WTC11 (cell line): ENCODE measurements at regions not wholly inside any gene's neighbourhood (a gene's known extent, or its start where the extent isn't known, plus 50 kb on each side); places are given as distances from the start of the nearest gene placed in this dataset.

Experiments
- ATAC-seq: fragments of 200-7000 bp; cut with Tn5 transposase; 2 replicates; pipeline ENCODE4 v1.10.0; 2021; ENCODE audit warnings: mild to moderate bottlenecking, moderate library complexity
- CTCF ChIA-PET: fragments of 300-600 bp; sonication (Branson Sonifier 250); formaldehyde crosslinking; loops from one replicate; lab custom pipeline; 2021; ENCODE audit warnings: antibody characterized with exemption; lab: Charles Lee
- POLR2A ChIA-PET: fragments of 350-600 bp; sonication (Branson Sonifier 250); formaldehyde crosslinking; loops from one replicate; lab custom pipeline; 2021; ENCODE audit warnings: antibody characterized with exemption; lab: Charles Lee
- DNase-seq: peaks from one replicate; pipeline ENCODE4 v3.0.0; 2021; ENCODE audit warnings: low spot score
- H3K27ac Mint-ChIP-seq: 2 replicates; pipeline ENCODE4 v1.8.0; 2021; ENCODE audit warnings: mixed read lengths
- H3K27me3 Mint-ChIP-seq: 2 replicates; pipeline ENCODE4 v1.8.0; 2021; ENCODE audit warnings: low read depth, mild to moderate bottlenecking, moderate library complexity, mixed read lengths
- H3K36me3 Mint-ChIP-seq: 2 replicates; pipeline ENCODE4 v1.8.0; 2021; ENCODE audit warnings: mixed read lengths
- H3K4me1 Mint-ChIP-seq: 2 replicates; pipeline ENCODE4 v1.8.0; 2022; ENCODE audit warnings: mixed read lengths
- H3K4me3 Mint-ChIP-seq: 2 replicates; pipeline ENCODE4 v1.8.0; 2021; ENCODE audit warnings: mild to moderate bottlenecking, moderate library complexity, mixed read lengths
- H3K9me3 Mint-ChIP-seq: 2 replicates; pipeline ENCODE4 v1.8.0; 2021; ENCODE audit warnings: mixed read lengths
- ATF3 ChIP-seq: sonication (generic); formaldehyde crosslinking; conservative IDR thresholded peaks from 2 replicates; pipeline ENCODE4 v1.8.1; 2022; ENCODE audit warnings: mild to moderate bottlenecking, missing genetic modification reagents
- ATF6 ChIP-seq: sonication (generic); formaldehyde crosslinking; IDR thresholded peaks from 2 replicates; pipeline ENCODE4 v1.8.1; 2023; ENCODE audit warnings: mild to moderate bottlenecking, missing genetic modification reagents
- CDX4 ChIP-seq: fragments of 250-450 bp; sonication (Bioruptor Pico); IDR thresholded peaks from 2 replicates; pipeline ENCODE4 v1.9.0; 2021; ENCODE audit warnings: moderate library complexity, mild to moderate bottlenecking, inconsistent platforms, borderline replicate concordance
- CREM ChIP-seq: sonication (generic); formaldehyde crosslinking; IDR thresholded peaks from 2 replicates; pipeline ENCODE4 v1.8.1; 2022; ENCODE audit warnings: mild to moderate bottlenecking, missing genetic modification reagents, moderate library complexity
- E2F4 ChIP-seq: sonication (generic); formaldehyde crosslinking; IDR thresholded peaks from 2 replicates; pipeline ENCODE4 v1.8.1; 2022; ENCODE audit warnings: low read depth, mild to moderate bottlenecking, moderate library complexity, missing genetic modification reagents, borderline replicate concordance
- E2F5 ChIP-seq: sonication (generic); formaldehyde crosslinking; IDR thresholded peaks from 2 replicates; pipeline ENCODE4 v1.8.1; 2022; ENCODE audit warnings: mild to moderate bottlenecking, moderate library complexity, missing genetic modification reagents
- ELF4 ChIP-seq: sonication (generic); formaldehyde crosslinking; IDR thresholded peaks from 2 replicates; pipeline ENCODE4 v1.8.1; 2022; ENCODE audit warnings: low read depth, mild to moderate bottlenecking, moderate library complexity, missing genetic modification reagents
- ETV6 ChIP-seq: sonication (generic); formaldehyde crosslinking; IDR thresholded peaks from 2 replicates; pipeline ENCODE4 v1.8.1; 2022; ENCODE audit warnings: mild to moderate bottlenecking, missing genetic modification reagents
- FOXJ3 ChIP-seq: sonication (generic); formaldehyde crosslinking; IDR thresholded peaks from 2 replicates; pipeline ENCODE4 v1.9.0; 2021; ENCODE audit warnings: missing genetic modification reagents, mild to moderate bottlenecking, borderline replicate concordance
- FOXP4 ChIP-seq: sonication (generic); formaldehyde crosslinking; IDR thresholded peaks from 2 replicates; pipeline ENCODE4 v1.8.0; 2022; ENCODE audit warnings: mild to moderate bottlenecking, missing genetic modification reagents
- GRHL2 ChIP-seq: fragments of 250-450 bp; sonication (Bioruptor Pico); IDR thresholded peaks from 2 replicates; pipeline ENCODE4 v1.8.0; 2022; ENCODE audit warnings: mild to moderate bottlenecking, moderate library complexity; ENCODE audit not compliant: insufficient replicate concordance, severe bottlenecking
- HMGXB4 ChIP-seq: sonication (generic); formaldehyde crosslinking; IDR thresholded peaks from 2 replicates; pipeline ENCODE4 v1.8.1; 2023; ENCODE audit warnings: mild to moderate bottlenecking, moderate library complexity, missing genetic modification reagents
- IRF2 ChIP-seq: sonication (generic); formaldehyde crosslinking; IDR thresholded peaks from 2 replicates; pipeline ENCODE4 v1.8.0; 2022; ENCODE audit warnings: low read depth, missing genetic modification reagents, borderline replicate concordance
- JAZF1 ChIP-seq: fragments of 250-450 bp; sonication (Bioruptor Pico); IDR thresholded peaks from 2 replicates; pipeline ENCODE4 v1.9.0; 2021; ENCODE audit warnings: moderate library complexity, mild to moderate bottlenecking, inconsistent platforms
- MAX ChIP-seq: sonication (generic); formaldehyde crosslinking; IDR thresholded peaks from 2 replicates; pipeline ENCODE4 v1.8.0; 2022; ENCODE audit warnings: mild to moderate bottlenecking, missing genetic modification reagents
- MYBL2 ChIP-seq: sonication (generic); formaldehyde crosslinking; IDR thresholded peaks from 2 replicates; pipeline ENCODE4 v1.8.1; 2023; ENCODE audit warnings: mild to moderate bottlenecking, moderate library complexity, missing genetic modification reagents
- NFATC4 ChIP-seq: fragments of 250-450 bp; sonication (Bioruptor Pico); IDR thresholded peaks from 2 replicates; pipeline ENCODE4 v1.9.0; 2021; ENCODE audit warnings: mild to moderate bottlenecking
- NR2C2 ChIP-seq: sonication (generic); formaldehyde crosslinking; IDR thresholded peaks from 2 replicates; pipeline ENCODE4 v1.8.0; 2022; ENCODE audit warnings: mild to moderate bottlenecking, missing genetic modification reagents
- NR3C1 ChIP-seq: sonication (generic); formaldehyde crosslinking; conservative IDR thresholded peaks from 2 replicates; pipeline ENCODE4 v1.8.1; 2023; ENCODE audit warnings: low read depth, mild to moderate bottlenecking, missing genetic modification reagents
- OVOL2 ChIP-seq: fragments of 250-450 bp; sonication (Bioruptor Pico); IDR thresholded peaks from 2 replicates; pipeline ENCODE4 v1.9.0; 2021; ENCODE audit warnings: mild to moderate bottlenecking, borderline replicate concordance
- PREB ChIP-seq: sonication (generic); formaldehyde crosslinking; IDR thresholded peaks from 2 replicates; pipeline ENCODE4 v1.8.1; 2022; ENCODE audit warnings: mild to moderate bottlenecking, missing genetic modification reagents, moderate library complexity, borderline replicate concordance
- RELA ChIP-seq: sonication (generic); formaldehyde crosslinking; IDR thresholded peaks from 2 replicates; pipeline ENCODE4 v1.8.1; 2022; ENCODE audit warnings: missing genetic modification reagents, mild to moderate bottlenecking, borderline replicate concordance
- RORB ChIP-seq: fragments of 250-450 bp; sonication (Bioruptor Pico); IDR thresholded peaks from 2 replicates; pipeline ENCODE4 v1.9.0; 2021; ENCODE audit warnings: mild to moderate bottlenecking
- TCF7 ChIP-seq: sonication (generic); formaldehyde crosslinking; IDR thresholded peaks from 2 replicates; pipeline ENCODE4 v1.8.0; 2022; ENCODE audit warnings: mild to moderate bottlenecking, low read depth, missing genetic modification reagents, moderate library complexity
- USF1 ChIP-seq: sonication (generic); formaldehyde crosslinking; IDR thresholded peaks from 2 replicates; pipeline ENCODE4 v1.8.0; 2022; ENCODE audit warnings: mild to moderate bottlenecking, missing genetic modification reagents
- ZNF416 ChIP-seq: fragments of 250-450 bp; sonication (Bioruptor Pico); IDR thresholded peaks from 2 replicates; pipeline ENCODE4 v1.9.0; 2021; ENCODE audit warnings: mild to moderate bottlenecking, inconsistent platforms
- ZNF423 ChIP-seq: fragments of 250-450 bp; sonication (Bioruptor Pico); IDR thresholded peaks from 2 replicates; pipeline ENCODE4 v2.1.2; 2022; ENCODE audit warnings: mild to moderate bottlenecking, moderate library complexity

- ChIA-PET CTCF (no interaction called here), POLR2A (no interaction called here)
- no peak for ATAC-seq
- DNase-seq = no peak
- TF ChIP-seq USF1 = no peak
- no peak for TF ChIP-seq PREB (CRISPR knock-in tag)
- TF ChIP-seq NR2C2 = no peak
- no peak for TF ChIP-seq HMGXB4 (CRISPR knock-in tag)
- no peak for TF ChIP-seq TCF7 (CRISPR knock-in tag)
- TF ChIP-seq ELF4 (CRISPR knock-in tag) = no peak
- TF ChIP-seq FOXP4 = no peak
- TF ChIP-seq CREM (CRISPR knock-in tag) = no peak
- TF ChIP-seq GRHL2 (CRISPR knock-in tag) = no peak
- TF ChIP-seq ETV6 (CRISPR knock-in tag) = no peak
- TF ChIP-seq ATF3 = no peak
- TF ChIP-seq JAZF1 = no peak
- TF ChIP-seq CDX4 (CRISPR knock-in tag) = no peak
- no peak for TF ChIP-seq NR3C1
- no peak for TF ChIP-seq NFATC4 (CRISPR knock-in tag)
- TF ChIP-seq RORB (CRISPR knock-in tag) = no peak
- TF ChIP-seq MYBL2 (CRISPR knock-in tag) = no peak
- TF ChIP-seq IRF2 (CRISPR knock-in tag) = no peak
- TF ChIP-seq ZNF423 (CRISPR knock-in tag) = no peak
- TF ChIP-seq, all 79 proteins: peak for 0
- Mint-ChIP-seq H3K27ac (no peak overlapping the region), H3K4me1 (no peaks in the 10 kb centered on the region), H3K36me3 (peaks cover 4% of the 10 kb centered on the region), H3K9me3 (peaks cover 4% of the 10 kb centered on the region; the same call in 1 of the 2 replicates), H3K4me3 (no peak overlapping the region), H3K27me3 (no peaks in the 10 kb centered on the region)
Observed at GRCh38 chr4:132264176-132264575, 884.9 kb upstream of the PCDH10 start.

- ATAC-seq (no peak), DNase-seq (no peak)
- Mint-ChIP-seq H3K4me1 (no peaks in the 10 kb centered on the region), H3K36me3 (peaks cover 4% of the 10 kb centered on the region), H3K4me3 (no peak overlapping the region), H3K9me3 (peaks cover 4% of the 10 kb centered on the region; the same call in 1 of the 2 replicates), H3K27me3 (no peaks in the 10 kb centered on the region), H3K27ac (no peak overlapping the region)
- ChIA-PET POLR2A (no interaction called here), CTCF (no interaction called here)
- TF ChIP-seq FOXJ3 (CRISPR knock-in tag) = no peak
- TF ChIP-seq MAX (CRISPR knock-in tag) = no peak
- no peak for TF ChIP-seq ZNF416
- TF ChIP-seq E2F4 (CRISPR knock-in tag) = no peak
- no peak for TF ChIP-seq RELA (CRISPR knock-in tag)
- no peak for TF ChIP-seq OVOL2 (CRISPR knock-in tag)
- no peak for TF ChIP-seq ATF6 (CRISPR knock-in tag)
- no peak for TF ChIP-seq E2F5 (CRISPR knock-in tag)
Observed at GRCh38 chr4:132266374-132266773, 882.7 kb upstream of the PCDH10 start.
